ENCODE measurements at regions not wholly inside any gene's neighbourhood (a gene's known extent, or its start where the extent isn't known, plus 50 kb on each side); places are given as distances from the start of the nearest gene placed in this dataset.

- DNase-seq: no peak
Observed at GRCh38 chr12:90064852-90065801, 356.5 kb upstream of the ATP2B1 start.

DNA sequence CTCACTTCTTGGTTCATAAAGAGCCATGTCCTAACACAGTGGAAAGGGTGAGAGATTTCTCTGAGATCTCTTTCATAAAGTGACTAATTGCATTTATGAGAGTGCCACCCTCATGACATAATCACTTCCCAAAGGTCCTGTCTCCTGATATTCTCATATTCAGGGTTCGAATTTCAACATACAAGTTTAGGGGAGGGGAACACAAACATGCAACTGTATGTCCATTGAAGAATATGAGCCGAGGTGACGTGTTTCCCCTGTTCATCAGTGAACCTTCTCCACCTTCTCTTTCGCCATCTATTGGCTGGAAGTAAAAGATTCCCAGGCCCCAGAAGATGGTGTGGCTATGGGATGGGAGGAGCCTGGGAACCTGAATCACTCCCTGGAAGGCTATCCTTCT is 354.2 kb upstream of the ATP2B1 start:
- no peak for DNase-seq

DNA sequence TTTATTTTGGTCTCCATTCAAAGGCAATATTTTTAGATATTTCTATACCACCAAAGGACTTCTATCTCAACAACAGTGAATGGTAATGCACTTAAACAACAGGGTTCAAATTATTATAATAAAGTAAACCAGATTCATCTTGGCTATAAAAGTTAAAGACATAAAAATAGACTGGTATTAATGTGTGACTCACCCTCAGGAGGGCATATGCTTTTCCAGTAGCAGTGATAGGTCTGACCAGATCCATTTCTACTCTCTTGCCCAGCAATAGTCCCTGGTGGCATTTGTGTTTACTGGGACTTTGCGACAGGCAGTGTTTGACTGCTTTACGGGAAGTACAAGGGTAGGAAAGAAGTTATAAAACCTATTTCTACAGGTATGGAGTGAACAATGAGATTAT is 353.2 kb upstream of the ATP2B1 start:
- DNase-seq: no peak

DNA sequence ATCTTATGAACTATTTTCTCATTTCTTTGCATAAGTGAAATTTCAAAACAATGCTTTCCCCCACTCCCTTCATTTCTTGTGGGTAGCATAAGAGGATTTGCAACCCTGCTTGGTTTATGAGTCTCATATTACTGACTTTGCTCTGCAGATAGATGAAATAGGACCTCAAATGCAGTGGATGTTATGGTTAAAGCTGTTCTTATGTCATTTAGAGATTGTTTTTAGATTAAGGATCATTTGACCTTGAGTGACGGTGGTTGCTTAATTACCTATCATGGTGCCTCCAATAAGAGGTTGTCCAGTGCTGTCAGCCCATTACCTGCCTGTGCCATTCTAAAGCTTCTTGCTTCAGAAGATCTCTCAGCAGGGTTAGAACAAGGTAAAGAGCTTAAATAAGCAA is 351.4 kb upstream of the ATP2B1 start:
- DNase-seq: no peak

GRCh38 chr12:90058704-90059103 is 350.1 kb upstream of the ATP2B1 start:
- DNase-seq: no peak

DNA sequence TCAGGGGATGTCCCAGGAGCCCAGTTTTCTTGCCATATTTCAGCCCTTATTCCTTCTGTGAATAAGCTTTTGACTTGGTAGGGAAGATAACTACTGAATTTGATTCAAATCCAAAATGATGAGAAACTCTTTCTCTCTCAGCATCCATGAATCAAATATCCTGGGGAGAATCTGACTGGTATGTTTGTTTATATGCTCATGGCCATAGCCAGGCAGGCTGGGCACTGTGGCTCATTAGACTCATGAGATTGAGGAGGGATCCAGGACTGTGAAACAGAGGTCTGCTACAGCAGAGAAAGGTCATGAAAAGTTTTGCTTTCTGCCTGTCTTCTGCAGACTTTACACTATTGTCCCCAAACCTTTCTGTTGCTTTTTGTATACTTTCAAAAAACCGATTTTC is 346.4 kb upstream of the ATP2B1 start:
- no peak for DNase-seq

DNA sequence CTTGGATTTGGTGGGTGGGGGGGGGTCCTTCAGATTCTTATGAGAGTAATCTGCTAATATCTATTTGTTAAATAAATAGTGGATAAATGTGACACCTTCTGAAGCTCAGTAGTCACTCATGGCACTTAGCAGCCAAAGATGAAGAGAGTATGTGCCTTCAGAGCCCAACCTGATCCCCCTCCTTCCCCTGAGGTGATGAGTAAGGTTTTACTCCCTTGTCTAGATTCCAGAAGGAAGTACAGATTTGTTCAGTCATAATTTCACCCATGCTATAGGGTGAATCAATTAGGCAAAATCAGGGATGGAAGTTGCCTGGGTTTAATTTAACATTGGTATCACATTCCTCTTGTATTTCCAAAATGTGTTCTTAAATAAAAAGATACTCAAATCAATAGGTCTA is 340.3 kb upstream of the ATP2B1 start:
- no peak for DNase-seq

- no peak for DNase-seq
Observed at GRCh38 chr12:90045559-90045958, 336.9 kb upstream of the ATP2B1 start.

DNA sequence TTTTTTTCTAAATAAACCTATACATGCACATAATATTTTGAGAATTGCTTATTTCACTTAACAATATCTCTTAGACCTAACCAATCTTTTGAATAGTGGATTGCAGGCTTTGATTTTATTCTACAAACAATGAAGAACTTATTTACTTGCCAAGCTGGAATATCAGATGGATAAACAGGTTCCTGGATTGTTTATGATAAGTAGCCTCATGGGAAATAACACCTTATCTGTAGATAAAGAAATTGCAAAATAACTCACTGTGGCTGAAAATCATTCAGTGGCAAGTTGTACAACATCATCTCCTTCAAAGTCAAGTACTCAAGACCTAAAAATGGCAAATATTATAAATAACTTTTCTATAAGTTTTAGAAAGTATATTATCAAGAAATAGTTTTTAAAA is 335.4 kb upstream of the ATP2B1 start:
- no peak for DNase-seq

GRCh38 chr12:90042920-90043641 is 334.4 kb upstream of the ATP2B1 start:
- no peak for DNase-seq

DNA sequence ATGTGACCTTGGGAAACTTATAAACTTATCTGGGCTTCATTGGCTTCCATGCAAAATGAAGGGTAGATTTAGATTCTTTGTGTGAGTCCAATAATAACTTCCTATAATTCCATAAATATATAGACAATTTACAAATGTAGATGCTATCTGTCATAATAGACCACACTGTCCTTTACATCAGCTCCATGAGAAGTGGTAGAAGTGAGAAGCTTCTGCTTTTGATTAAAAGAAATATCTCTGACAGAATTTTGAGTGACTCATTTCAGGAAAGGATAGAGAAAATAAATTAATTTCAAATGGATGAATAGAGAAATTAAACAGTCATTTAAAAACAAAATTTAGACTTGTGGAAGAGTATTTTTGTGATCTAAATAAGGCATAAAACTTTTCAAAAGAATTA is 329.7 kb upstream of the ATP2B1 start:
- no peak for DNase-seq

DNA sequence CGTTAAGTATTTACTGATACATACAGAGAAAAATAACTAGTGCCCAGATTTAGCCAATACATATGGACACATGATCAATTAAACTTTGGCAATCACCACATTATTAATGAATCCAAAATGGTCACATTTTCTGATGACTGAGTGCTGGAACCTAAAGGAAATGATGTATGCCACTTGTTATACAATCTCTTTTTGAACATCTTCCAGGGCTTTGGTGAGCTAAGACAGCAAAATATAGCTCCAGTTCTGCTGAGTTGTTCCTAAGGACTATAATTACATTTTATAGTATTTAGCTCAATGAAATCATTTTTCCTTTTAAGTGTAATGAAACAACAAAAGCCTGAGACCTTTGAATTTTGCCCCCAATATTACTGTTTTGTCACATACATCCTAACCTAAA is 329.1 kb upstream of the ATP2B1 start:
- no peak for DNase-seq

GRCh38 chr12:90036637-90037036 is 328.0 kb upstream of the ATP2B1 start:
- DNase-seq: no peak

- no peak for DNase-seq
Observed at GRCh38 chr12:90030726-90031125, 322.1 kb upstream of the ATP2B1 start.

- DNase-seq: no peak
Observed at GRCh38 chr12:90029317-90029716, 320.7 kb upstream of the ATP2B1 start.

- no peak for DNase-seq
Observed at GRCh38 chr12:90028635-90029051, 320.0 kb upstream of the ATP2B1 start.

DNA sequence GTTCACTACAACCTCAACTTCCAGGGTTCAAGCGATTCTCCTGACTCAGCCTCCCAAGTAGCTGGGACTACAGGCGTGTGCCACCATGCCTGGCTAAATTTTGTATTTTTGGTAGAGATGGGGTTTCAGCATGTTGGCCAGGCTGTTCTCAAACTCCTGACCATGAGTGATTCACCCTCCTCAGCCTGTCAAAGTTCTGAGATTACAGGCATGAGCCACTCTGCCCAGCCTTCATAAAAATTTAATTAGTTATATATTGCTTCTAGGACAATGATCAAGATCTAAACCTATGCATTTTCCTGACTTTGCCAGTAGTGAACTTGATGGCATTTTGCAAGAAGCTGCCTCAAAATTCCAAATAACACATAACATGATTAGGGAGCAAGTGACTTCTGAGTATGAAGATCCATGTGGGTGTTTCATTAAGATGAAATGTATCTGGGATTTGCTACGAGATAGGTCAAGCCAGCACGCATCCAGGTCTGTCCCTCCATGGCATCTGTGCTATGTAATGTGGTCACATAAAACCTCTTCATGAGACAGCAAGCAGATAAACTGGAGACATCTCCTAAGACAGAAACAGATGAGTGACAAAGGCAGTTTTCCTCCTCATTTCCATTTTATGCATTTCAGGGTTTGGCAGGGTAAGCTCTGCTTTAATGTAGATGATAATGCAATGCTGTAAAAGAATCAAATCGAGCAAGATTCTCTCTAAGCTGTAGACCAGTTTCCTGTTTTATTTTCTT is 319.4 kb upstream of the ATP2B1 start:
- no peak for DNase-seq

DNA sequence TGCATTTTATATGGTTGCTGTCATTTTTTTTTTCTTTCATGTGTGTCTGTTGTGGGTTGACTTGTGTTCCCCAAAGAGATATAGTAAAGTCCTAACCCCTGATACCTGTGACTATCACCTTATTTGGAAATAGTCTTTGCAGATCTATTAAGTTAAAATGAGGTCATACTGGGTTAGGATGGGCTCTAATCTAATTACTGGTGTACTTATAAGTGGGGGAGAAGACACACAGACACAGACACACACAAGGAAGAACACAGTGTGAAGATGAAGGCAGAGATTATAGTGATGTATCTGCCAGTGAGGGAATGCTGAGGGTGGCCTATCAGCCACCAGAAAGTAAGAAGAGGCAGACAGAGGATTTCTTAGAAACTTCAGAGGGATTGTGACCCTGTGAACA is 318.4 kb upstream of the ATP2B1 start:
- DNase-seq: no peak

DNA sequence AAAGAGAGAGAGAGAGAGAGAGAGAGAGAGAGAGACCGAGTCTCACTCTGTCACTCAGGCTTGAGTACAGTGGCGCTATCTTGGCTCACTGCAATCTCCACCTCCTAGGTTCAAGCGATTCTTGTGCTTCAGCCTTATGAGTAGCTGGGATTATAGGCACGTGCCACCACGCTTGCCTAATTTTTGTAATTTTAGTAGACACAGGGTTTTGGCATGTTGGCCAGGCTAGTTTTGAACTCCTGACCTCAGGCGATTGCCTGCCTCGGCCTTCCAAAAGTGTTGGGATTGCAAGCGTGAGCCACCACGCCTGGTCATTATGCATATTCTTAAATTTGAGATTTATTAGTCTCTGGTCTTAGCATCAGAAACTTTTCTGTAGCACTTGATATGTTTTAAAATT is 317.9 kb upstream of the ATP2B1 start:
- no peak for DNase-seq

DNA sequence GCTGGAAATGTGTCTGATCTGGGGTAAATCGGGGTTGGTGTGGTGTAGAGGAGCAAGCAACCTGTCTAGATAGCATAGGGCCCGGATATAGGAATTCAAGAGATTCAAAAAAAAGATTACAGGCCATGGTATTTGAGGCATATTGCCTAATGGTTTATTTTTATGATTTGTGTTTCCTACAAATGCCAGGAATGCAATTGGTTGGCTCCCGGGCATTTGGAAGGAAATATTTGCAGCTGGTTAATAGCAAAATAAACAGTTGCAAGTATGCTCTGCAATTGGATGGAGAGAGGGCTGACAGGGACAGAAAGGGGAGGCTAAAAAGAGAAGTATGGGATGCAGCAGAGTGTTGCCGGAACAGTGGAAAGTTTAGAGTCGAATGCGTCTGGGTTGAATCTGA is 315.6 kb upstream of the ATP2B1 start:
- no peak for DNase-seq

GRCh38 chr12:90023207-90023900 is 314.7 kb upstream of the ATP2B1 start:
- DNase-seq: no peak

- DNase-seq: no peak
Observed at GRCh38 chr12:90021795-90022440, 313.3 kb upstream of the ATP2B1 start.
